ENCODE measurements at regions not wholly inside any gene's neighbourhood (a gene's known extent, or its start where the extent isn't known, plus 50 kb on each side); places are given as distances from the start of the nearest gene placed in this dataset.

DNA sequence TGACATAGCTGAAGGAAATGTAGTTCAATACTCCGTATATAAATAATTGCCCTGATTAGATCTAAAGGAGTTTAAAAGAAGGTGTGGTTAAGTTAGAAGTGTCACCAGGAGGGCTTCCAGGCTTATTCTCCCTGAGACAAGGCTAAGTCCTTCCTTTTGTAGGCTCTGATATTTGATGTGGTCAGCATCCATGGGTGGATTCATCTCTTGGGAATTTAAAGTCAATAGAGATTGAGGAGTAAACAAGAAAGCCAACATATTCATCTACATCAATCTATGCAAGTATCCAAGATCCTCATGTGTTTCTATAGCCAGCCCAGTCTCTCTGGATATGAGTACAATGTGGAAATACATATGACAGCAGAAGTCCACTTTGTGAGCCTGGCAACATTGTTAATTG lies 76.8 kb downstream of the KCTD12 start:
- Histone ChIP-seq H3K4me1 (ENCODE audit: control insufficient read depth, extremely low read depth, insufficient read depth, low read length) (peaks cover 10% of the 10 kb centered on the region), H3K4me3 (replicated peaks in 1 of 4; ENCODE audit: control extremely low read depth in 1 of 4, insufficient read depth in 1 of 4, low read depth in 3 of 4, low read length in 4 of 4) (no peak overlapping the region), H3K36me3 (ENCODE audit: control insufficient read depth, insufficient read depth, low read length) (no peaks in the 10 kb centered on the region), H3K79me2 (ENCODE audit: control insufficient read depth, insufficient read depth, low read length) (no peaks in the 10 kb centered on the region), H3K9ac (ENCODE audit: insufficient read depth, low read length) (no peak overlapping the region), H3K27me3 (ENCODE audit: control insufficient read depth, insufficient read depth, low read length) (peaks cover 2% of the 10 kb centered on the region), H2AFZ (ENCODE audit: low read length) (no peak overlapping the region), H3K27ac (ENCODE audit: insufficient read depth, low read length) (no peak overlapping the region), H4K20me1 (ENCODE audit: control insufficient read depth, extremely low read depth, insufficient read depth, low read length) (no peaks in the 10 kb centered on the region), H3K4me2 (ENCODE audit: extremely low read depth, insufficient read depth, low read length) (no peak overlapping the region), H3K9me3 (ENCODE audit: control insufficient read depth, insufficient read depth, low read depth, low read length) (no peaks in the 10 kb centered on the region)
- TF ChIP-seq CTCF (conservative IDR thresholded peaks at IDR 0.05 in 1 of 2, IDR thresholded peaks at IDR 0.05 in 1 of 2; ENCODE audit: low read depth in 1 of 2, low read length in 2 of 2) (no peak), EZH2 (IDR thresholded peaks at IDR 0.05; ENCODE audit: low read length, missing control alignments) (no peak)
- DNase-seq (ENCODE audit: low read depth in 2 of 2): no peak

DNA sequence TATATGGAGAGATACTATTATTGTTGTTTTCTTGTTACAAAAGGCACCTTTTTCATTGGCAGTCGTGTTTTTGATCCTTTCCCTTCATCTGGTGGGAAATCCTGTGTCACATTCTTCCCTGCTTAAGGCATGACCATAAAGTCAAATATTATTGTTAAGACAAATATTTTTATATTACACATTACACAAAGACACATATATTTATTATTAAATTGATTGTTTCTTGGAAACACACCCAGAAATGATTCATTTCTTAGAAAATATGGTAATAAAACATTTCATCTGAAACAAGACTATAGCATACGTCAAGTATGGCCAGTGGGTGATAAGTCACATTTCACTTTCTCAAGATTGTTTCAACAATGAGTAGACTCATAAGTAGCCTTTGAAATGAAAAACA lies 77.3 kb downstream of the KCTD12 start:
- H3K4me1 ChIP-seq (ENCODE audit: control insufficient read depth, extremely low read depth, insufficient read depth, low read length): peaks cover 10% of the 10 kb centered on the region
- H3K79me2 ChIP-seq (ENCODE audit: control insufficient read depth, insufficient read depth, low read length): no peaks in the 10 kb centered on the region
- peak in 1 of 2 donors; percentile 93 for DNase-seq (ENCODE audit: low read depth in 2 of 2)
- H3K4me2 ChIP-seq (ENCODE audit: extremely low read depth, insufficient read depth, low read length): no peak overlapping the region
- H2AFZ ChIP-seq (ENCODE audit: low read length): no peak overlapping the region
- peaks cover 2% of the 10 kb centered on the region for H3K27me3 ChIP-seq (ENCODE audit: control insufficient read depth, insufficient read depth, low read length)
- no peak overlapping the region for H3K4me3 ChIP-seq (replicated peaks in 1 of 4; ENCODE audit: control extremely low read depth in 1 of 4, insufficient read depth in 1 of 4, low read depth in 3 of 4, low read length in 4 of 4)
- TF ChIP-seq EZH2 (IDR thresholded peaks at IDR 0.05; ENCODE audit: low read length, missing control alignments) (no peak), CTCF (conservative IDR thresholded peaks at IDR 0.05 in 1 of 2, IDR thresholded peaks at IDR 0.05 in 1 of 2; ENCODE audit: low read depth in 1 of 2, low read length in 2 of 2) (no peak)
- no peaks in the 10 kb centered on the region for H3K9me3 ChIP-seq (ENCODE audit: control insufficient read depth, insufficient read depth, low read depth, low read length)
- H3K27ac ChIP-seq (ENCODE audit: insufficient read depth, low read length): no peak overlapping the region
- H4K20me1 ChIP-seq (ENCODE audit: control insufficient read depth, extremely low read depth, insufficient read depth, low read length): no peaks in the 10 kb centered on the region
- no peak overlapping the region for H3K9ac ChIP-seq (ENCODE audit: insufficient read depth, low read length)
- H3K36me3 ChIP-seq (ENCODE audit: control insufficient read depth, insufficient read depth, low read length): no peaks in the 10 kb centered on the region

GRCh38 chr13:76804801-76805200 lies 81.4 kb downstream of the KCTD12 start:
- Histone ChIP-seq H4K20me1 (ENCODE audit: control insufficient read depth, extremely low read depth, insufficient read depth, low read length) (no peaks in the 10 kb centered on the region), H3K4me1 (ENCODE audit: control insufficient read depth, extremely low read depth, insufficient read depth, low read length) (no peaks in the 10 kb centered on the region), H3K4me3 (replicated peaks in 1 of 4; ENCODE audit: control extremely low read depth in 1 of 4, insufficient read depth in 1 of 4, low read depth in 3 of 4, low read length in 4 of 4) (no peak overlapping the region), H2AFZ (ENCODE audit: low read length) (no peak overlapping the region), H3K79me2 (ENCODE audit: control insufficient read depth, insufficient read depth, low read length) (no peaks in the 10 kb centered on the region), H3K9me3 (ENCODE audit: control insufficient read depth, insufficient read depth, low read depth, low read length) (no peaks in the 10 kb centered on the region), H3K9ac (ENCODE audit: insufficient read depth, low read length) (no peak overlapping the region), H3K36me3 (ENCODE audit: control insufficient read depth, insufficient read depth, low read length) (no peaks in the 10 kb centered on the region), H3K27me3 (ENCODE audit: control insufficient read depth, insufficient read depth, low read length) (no peaks in the 10 kb centered on the region), H3K4me2 (ENCODE audit: extremely low read depth, insufficient read depth, low read length) (no peak overlapping the region), H3K27ac (ENCODE audit: insufficient read depth, low read length) (no peak overlapping the region)
- DNase-seq (ENCODE audit: low read depth in 2 of 2): no peak
- TF ChIP-seq CTCF (conservative IDR thresholded peaks at IDR 0.05 in 1 of 2, IDR thresholded peaks at IDR 0.05 in 1 of 2; ENCODE audit: low read depth in 1 of 2, low read length in 2 of 2) (no peak), EZH2 (IDR thresholded peaks at IDR 0.05; ENCODE audit: low read length, missing control alignments) (no peak)

All from fibroblast of lung (primary cell).